GM23338 (cell line): ENCODE measurements at regions not wholly inside any gene's neighbourhood (a gene's known extent, or its start where the extent isn't known, plus 50 kb on each side); places are given as distances from the start of the nearest gene placed in this dataset.

Experiments used
- ATAC-seq: fragments of 200-7000 bp; cut with Tn5 transposase; 3 replicates; pipeline ENCODE4 v1.9.1; 2020
- DNase-seq: peaks from one replicate; pipeline ENCODE4 v3.0.0-alpha.2; 2015; ENCODE audit warnings: low spot score
- H2AFZ ChIP-seq: fragments of 200-600 bp; sonication (generic); 2 replicates; pipeline ENCODE4 v1.8.0; 2016; ENCODE audit warnings: antibody characterized with exemption, mild to moderate bottlenecking, moderate library complexity
- H3F3A ChIP-seq: fragments of 200-600 bp; sonication (generic); replicated peaks from 2 replicates; pipeline ENCODE4 v1.8.0; 2017; ENCODE audit warnings: antibody characterized with exemption, mixed run types, low read depth
- H3K27ac ChIP-seq: fragments of 200-600 bp; sonication (generic); 2 replicates; pipeline ENCODE4 v1.6.1; 2016; ENCODE audit warnings: low read depth
- H3K27me3 ChIP-seq: fragments of 200-600 bp; sonication (generic); 2 replicates; pipeline ENCODE4 v1.8.0; 2016; ENCODE audit warnings: mild to moderate bottlenecking, mixed run types, moderate library complexity; ENCODE audit not compliant: insufficient read depth
- H3K36me3 ChIP-seq: fragments of 200-600 bp; sonication (generic); 2 replicates; pipeline ENCODE4 v1.8.0; 2016; ENCODE audit warnings: mild to moderate bottlenecking; ENCODE audit not compliant: insufficient read depth
- H3K4me1 ChIP-seq: fragments of 200-600 bp; sonication (generic); 2 replicates; pipeline ENCODE4 v1.8.0; 2016; ENCODE audit warnings: mild to moderate bottlenecking, moderate library complexity; ENCODE audit not compliant: insufficient read depth
- H3K4me2 ChIP-seq: fragments of 200-600 bp; sonication (generic); 2 replicates; pipeline ENCODE4 v1.7.1; 2017; ENCODE audit warnings: mixed run types
- H3K4me3 ChIP-seq: fragments of 200-600 bp; sonication (generic); 2 replicates; pipeline ENCODE4 v1.6.1; 2016; ENCODE audit warnings: mixed run types
- H3K79me2 ChIP-seq: fragments of 200-600 bp; sonication (generic); replicated peaks from 2 replicates; pipeline ENCODE4 v1.8.0; 2017; ENCODE audit warnings: mild to moderate bottlenecking; ENCODE audit not compliant: insufficient read depth
- H3K9me2 ChIP-seq: fragments of 200-600 bp; sonication (generic); 2 replicates; pipeline ENCODE4 v1.8.0; 2017; ENCODE audit not compliant: insufficient read depth
- H4K20me1 ChIP-seq: fragments of 200-600 bp; sonication (generic); replicated peaks from 2 replicates; pipeline ENCODE4 v1.8.0; 2017; ENCODE audit warnings: mild to moderate bottlenecking; ENCODE audit not compliant: insufficient read depth
- H3K27ac Mint-ChIP-seq: 2 replicates; pipeline ENCODE4 v1.8.0; 2020; ENCODE audit warnings: inconsistent platforms, mild to moderate bottlenecking, moderate library complexity, mixed read lengths
- H3K27me3 Mint-ChIP-seq: 3 replicates; pipeline ENCODE4 v1.8.0; 2022; ENCODE audit warnings: low read depth, mild to moderate bottlenecking, moderate library complexity, mixed read lengths, inconsistent platforms; ENCODE audit not compliant: insufficient read depth, poor library complexity
- H3K36me3 Mint-ChIP-seq: 3 replicates; pipeline ENCODE4 v1.8.0; 2021; ENCODE audit warnings: low read depth, mild to moderate bottlenecking, inconsistent platforms, moderate library complexity, mixed read lengths
- H3K4me1 Mint-ChIP-seq: 3 replicates; pipeline ENCODE4 v1.8.0; 2020; ENCODE audit warnings: mild to moderate bottlenecking, inconsistent platforms, mixed read lengths
- H3K4me3 Mint-ChIP-seq: 3 replicates; pipeline ENCODE4 v1.8.0; 2021; ENCODE audit warnings: moderate library complexity, mild to moderate bottlenecking, inconsistent platforms, mixed read lengths
- H3K9me3 Mint-ChIP-seq: 3 replicates; pipeline ENCODE4 v1.8.0; 2020; ENCODE audit warnings: moderate library complexity, mild to moderate bottlenecking, inconsistent platforms, mixed read lengths
- CREB1 ChIP-seq: fragments of 250-450 bp; sonication (Bioruptor Pico); IDR thresholded peaks from 2 replicates; pipeline ENCODE4 v1.5.0; 2020; ENCODE audit warnings: low read depth, mild to moderate bottlenecking, moderate library complexity
- CTCF ChIP-seq, 2 experiments: fragments of 200-600 bp in 1 of 2; sonication (generic) in 1 of 2; conservative IDR thresholded peaks; 2 replicates each; pipeline versions ENCODE4 v1.5.1 to v1.6.1; 2016 to 2017; ENCODE audit warnings: antibody characterized with exemption in 2 of 2, low read depth in 2 of 2, mild to moderate bottlenecking in 2 of 2, moderate library complexity in 1 of 2
- EZH2phosphoT487 ChIP-seq: fragments of 200-600 bp; sonication (generic); IDR thresholded peaks from one replicate; pipeline ENCODE4 v1.8.1; 2018; ENCODE audit warnings: antibody characterized with exemption; ENCODE audit not compliant: unreplicated experiment
- JUNB ChIP-seq: IDR thresholded peaks from one replicate; pipeline ENCODE4 v1.6.1; 2016; ENCODE audit warnings: antibody characterized with exemption; ENCODE audit not compliant: unreplicated experiment
- NANOG ChIP-seq: IDR thresholded peaks from 2 replicates; pipeline ENCODE4 v1.6.1; 2016; ENCODE audit warnings: antibody characterized with exemption, borderline replicate concordance
- POLR2AphosphoS5 ChIP-seq: IDR thresholded peaks from 2 replicates; pipeline ENCODE4 v1.6.1; 2016; ENCODE audit warnings: antibody characterized with exemption, low read depth
- TF ChIP-seq, protein P1 (sequence below): IDR thresholded peaks from 2 replicates; pipeline ENCODE4 v1.6.1; 2016; ENCODE audit warnings: antibody characterized with exemption
- TF ChIP-seq, protein P2 (sequence below): IDR thresholded peaks from one replicate; pipeline ENCODE4 v1.6.1; 2018; ENCODE audit warnings: antibody characterized with exemption; ENCODE audit not compliant: unreplicated experiment

GRCh38 chr4:164307262-164307661 is 446.7 kb upstream of the SMIM31 start:
- Histone ChIP-seq H3K27me3 (no peaks in the 10 kb centered on the region), H2AFZ (peak overlapping the region; percentile 12; the same call in 1 of the 2 replicates), H3K4me1 (peaks cover 17% of the 10 kb centered on the region), H3K9me2 (no peaks in the 10 kb centered on the region), H3K27ac (no peak overlapping the region), H3K79me2 (no peaks in the 10 kb centered on the region), H3K4me3 (no peak overlapping the region), H3K4me2 (no peak overlapping the region), H3K36me3 (no peaks in the 10 kb centered on the region), H4K20me1 (no peaks in the 10 kb centered on the region), H3F3A (no peaks in the 10 kb centered on the region)
- Mint-ChIP-seq H3K4me3 (no peak overlapping the region), H3K9me3 (no peaks in the 10 kb centered on the region), H3K27me3 (no peaks in the 10 kb centered on the region), H3K27ac (peak overlapping the region; percentile 4; the same call in 1 of the 2 replicates), H3K36me3 (no peaks in the 10 kb centered on the region), H3K4me1 (peaks cover 2% of the 10 kb centered on the region; the same call in 1 of the 3 replicates)
- DNase-seq (peak; percentile 3), ATAC-seq (no peak)
- TF ChIP-seq CREB1 (CRISPR knock-in tag): no peak

GRCh38 chr4:164312671-164313070 is 441.3 kb upstream of the SMIM31 start:
- peaks cover 19% of the 10 kb centered on the region for H3K4me1 Mint-ChIP-seq
- H3K27ac Mint-ChIP-seq: no peak overlapping the region
- Histone ChIP-seq H3K9me2 (no peaks in the 10 kb centered on the region; the same call in 1 of the 2 replicates), H3K4me3 (peak overlapping the region; percentile 29; the same call in 1 of the 2 replicates), H2AFZ (no peak overlapping the region), H4K20me1 (no peaks in the 10 kb centered on the region), H3K27ac (peak overlapping the region; percentile 94), H3K27me3 (no peaks in the 10 kb centered on the region), H3K4me2 (peak overlapping the region; percentile 61; the same call in 1 of the 2 replicates), H3K36me3 (no peaks in the 10 kb centered on the region), H3F3A (no peaks in the 10 kb centered on the region), H3K79me2 (no peaks in the 10 kb centered on the region), H3K4me1 (peaks cover 39% of the 10 kb centered on the region)
- H3K27me3 Mint-ChIP-seq: no peaks in the 10 kb centered on the region
- ATAC-seq (peak; percentile 89), DNase-seq (peak; percentile 64)
- no peaks in the 10 kb centered on the region for H3K36me3 Mint-ChIP-seq
- TF ChIP-seq NANOG: peak; percentile 53; the same call in 1 of the 2 replicates
- no peak for TF ChIP-seq CREB1 (CRISPR knock-in tag)
- H3K9me3 Mint-ChIP-seq: no peaks in the 10 kb centered on the region
- no peak overlapping the region for H3K4me3 Mint-ChIP-seq

- Mint-ChIP-seq H3K27ac (peak overlapping the region; percentile 57; the same call in 1 of the 2 replicates), H3K4me1 (peaks cover 19% of the 10 kb centered on the region), H3K9me3 (no peaks in the 10 kb centered on the region), H3K36me3 (no peaks in the 10 kb centered on the region), H3K27me3 (no peaks in the 10 kb centered on the region), H3K4me3 (no peak overlapping the region)
- Histone ChIP-seq H3K36me3 (no peaks in the 10 kb centered on the region), H3K9me2 (no peaks in the 10 kb centered on the region; the same call in 1 of the 2 replicates), H3F3A (no peaks in the 10 kb centered on the region), H2AFZ (no peak overlapping the region), H3K79me2 (no peaks in the 10 kb centered on the region), H3K4me1 (peaks cover 39% of the 10 kb centered on the region), H3K4me2 (peak overlapping the region; percentile 19; the same call in 1 of the 2 replicates), H3K4me3 (no peak overlapping the region), H4K20me1 (no peaks in the 10 kb centered on the region), H3K27ac (peak overlapping the region; percentile 94; the same call in 1 of the 2 replicates), H3K27me3 (no peaks in the 10 kb centered on the region)
- DNase-seq: no peak
- ATAC-seq: no peak
- TF ChIP-seq NANOG: no peak
- TF ChIP-seq, protein P1, sequence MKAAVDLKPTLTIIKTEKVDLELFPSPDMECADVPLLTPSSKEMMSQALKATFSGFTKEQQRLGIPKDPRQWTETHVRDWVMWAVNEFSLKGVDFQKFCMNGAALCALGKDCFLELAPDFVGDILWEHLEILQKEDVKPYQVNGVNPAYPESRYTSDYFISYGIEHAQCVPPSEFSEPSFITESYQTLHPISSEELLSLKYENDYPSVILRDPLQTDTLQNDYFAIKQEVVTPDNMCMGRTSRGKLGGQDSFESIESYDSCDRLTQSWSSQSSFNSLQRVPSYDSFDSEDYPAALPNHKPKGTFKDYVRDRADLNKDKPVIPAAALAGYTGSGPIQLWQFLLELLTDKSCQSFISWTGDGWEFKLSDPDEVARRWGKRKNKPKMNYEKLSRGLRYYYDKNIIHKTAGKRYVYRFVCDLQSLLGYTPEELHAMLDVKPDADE: no peak
- TF ChIP-seq JUNB: no peak
- TF ChIP-seq, protein P2, sequence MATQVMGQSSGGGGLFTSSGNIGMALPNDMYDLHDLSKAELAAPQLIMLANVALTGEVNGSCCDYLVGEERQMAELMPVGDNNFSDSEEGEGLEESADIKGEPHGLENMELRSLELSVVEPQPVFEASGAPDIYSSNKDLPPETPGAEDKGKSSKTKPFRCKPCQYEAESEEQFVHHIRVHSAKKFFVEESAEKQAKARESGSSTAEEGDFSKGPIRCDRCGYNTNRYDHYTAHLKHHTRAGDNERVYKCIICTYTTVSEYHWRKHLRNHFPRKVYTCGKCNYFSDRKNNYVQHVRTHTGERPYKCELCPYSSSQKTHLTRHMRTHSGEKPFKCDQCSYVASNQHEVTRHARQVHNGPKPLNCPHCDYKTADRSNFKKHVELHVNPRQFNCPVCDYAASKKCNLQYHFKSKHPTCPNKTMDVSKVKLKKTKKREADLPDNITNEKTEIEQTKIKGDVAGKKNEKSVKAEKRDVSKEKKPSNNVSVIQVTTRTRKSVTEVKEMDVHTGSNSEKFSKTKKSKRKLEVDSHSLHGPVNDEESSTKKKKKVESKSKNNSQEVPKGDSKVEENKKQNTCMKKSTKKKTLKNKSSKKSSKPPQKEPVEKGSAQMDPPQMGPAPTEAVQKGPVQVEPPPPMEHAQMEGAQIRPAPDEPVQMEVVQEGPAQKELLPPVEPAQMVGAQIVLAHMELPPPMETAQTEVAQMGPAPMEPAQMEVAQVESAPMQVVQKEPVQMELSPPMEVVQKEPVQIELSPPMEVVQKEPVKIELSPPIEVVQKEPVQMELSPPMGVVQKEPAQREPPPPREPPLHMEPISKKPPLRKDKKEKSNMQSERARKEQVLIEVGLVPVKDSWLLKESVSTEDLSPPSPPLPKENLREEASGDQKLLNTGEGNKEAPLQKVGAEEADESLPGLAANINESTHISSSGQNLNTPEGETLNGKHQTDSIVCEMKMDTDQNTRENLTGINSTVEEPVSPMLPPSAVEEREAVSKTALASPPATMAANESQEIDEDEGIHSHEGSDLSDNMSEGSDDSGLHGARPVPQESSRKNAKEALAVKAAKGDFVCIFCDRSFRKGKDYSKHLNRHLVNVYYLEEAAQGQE: no peak
- no peak for TF ChIP-seq CTCF (conservative IDR thresholded peaks at IDR 0.05; ENCODE audit: low read depth in 2 of 2)
- TF ChIP-seq POLR2AphosphoS5: no peak
- no peak for TF ChIP-seq EZH2phosphoT487
These were observed 440.1 kb upstream of the SMIM31 start for GRCh38 chr4:164313853-164314252.
